GM21381 (cell line): ENCODE measurements at regions not wholly inside any gene's neighbourhood (a gene's known extent, or its start where the extent isn't known, plus 50 kb on each side); places are given as distances from the start of the nearest gene placed in this dataset.
"Not testable (repeated sequence)": the region's sequence is repeated elsewhere in the genome, so short reads cannot be mapped to it uniquely, and the experiment has no call there.

ENCODE experiments used
- ATAC-seq: cut with Tn5 transposase; IDR thresholded peaks from one replicate; pipeline ENCODE4 v1.9.1; 2021; ENCODE audit warnings: mild to moderate bottlenecking, moderate library complexity; ENCODE audit not compliant: unreplicated experiment

GRCh38 chr14:85892251-85892650, 362.3 kb downstream of the FLRT2 start:
- ATAC-seq, result no peak

- no peak for ATAC-seq
Measured at GRCh38 chr14:85883966-85884365, 354.0 kb downstream of the FLRT2 start.

DNA sequence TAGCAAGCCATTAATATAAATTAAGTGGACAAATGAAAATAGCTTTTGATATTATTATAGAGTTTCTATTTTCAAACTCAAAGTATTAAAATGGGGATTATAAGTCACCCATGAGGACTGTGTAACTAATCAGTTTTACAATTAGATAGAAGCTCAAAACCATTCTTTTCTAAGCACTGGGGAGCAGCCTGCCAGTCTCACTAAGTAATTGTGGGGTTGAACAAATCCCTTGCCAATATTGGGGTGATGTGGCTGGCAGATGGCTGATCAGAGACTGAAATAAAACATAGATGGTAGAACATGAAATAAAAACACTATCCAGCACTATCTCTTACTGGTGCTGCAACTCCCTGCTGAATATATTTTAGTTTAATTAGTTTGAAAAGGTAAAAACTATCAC, 353.2 kb downstream of the FLRT2 start:
- no peak for ATAC-seq

DNA sequence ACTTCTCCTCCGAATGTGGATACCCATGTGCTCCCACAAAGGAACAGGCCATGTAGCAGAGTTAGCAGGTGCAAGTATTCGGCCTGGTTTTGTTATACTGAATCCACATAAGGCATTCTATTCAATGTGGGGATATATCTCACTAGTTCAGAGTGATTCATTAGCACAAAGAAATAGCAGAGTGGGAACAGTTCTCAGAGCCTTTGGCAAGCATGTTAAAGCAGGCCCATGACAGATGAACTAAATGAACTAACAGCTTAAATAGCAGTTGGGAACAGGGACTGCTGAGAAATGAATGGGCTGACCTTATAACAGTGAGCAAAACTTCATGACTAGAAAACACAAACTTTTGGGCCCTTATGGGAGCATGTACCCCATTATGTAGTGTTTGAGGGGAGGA, 352.0 kb downstream of the FLRT2 start:
- no peak for ATAC-seq

GRCh38 chr14:85878874-85879273, 348.9 kb downstream of the FLRT2 start:
- no peak for ATAC-seq

- ATAC-seq, result no peak
Measured at GRCh38 chr14:85873006-85873405, 343.1 kb downstream of the FLRT2 start.

DNA sequence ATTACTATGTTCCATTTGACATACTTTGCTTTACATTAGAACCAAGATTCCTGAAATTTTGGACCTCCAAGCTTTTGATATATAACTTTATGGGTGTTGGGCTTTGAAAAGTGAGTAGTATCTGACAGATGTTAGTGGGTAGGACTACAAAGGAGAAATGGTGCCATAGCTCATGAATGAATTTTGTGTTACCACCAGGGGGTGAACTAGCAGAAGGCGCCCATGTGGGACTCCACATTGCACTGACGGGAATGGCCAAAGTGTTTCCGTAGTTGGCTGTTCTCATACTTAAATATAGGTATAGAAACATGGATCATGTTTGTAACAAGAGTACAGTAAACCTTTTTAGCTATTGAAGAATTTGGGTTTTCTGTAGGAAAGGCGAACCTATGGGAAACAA, 337.5 kb downstream of the FLRT2 start:
- no peak for ATAC-seq

DNA sequence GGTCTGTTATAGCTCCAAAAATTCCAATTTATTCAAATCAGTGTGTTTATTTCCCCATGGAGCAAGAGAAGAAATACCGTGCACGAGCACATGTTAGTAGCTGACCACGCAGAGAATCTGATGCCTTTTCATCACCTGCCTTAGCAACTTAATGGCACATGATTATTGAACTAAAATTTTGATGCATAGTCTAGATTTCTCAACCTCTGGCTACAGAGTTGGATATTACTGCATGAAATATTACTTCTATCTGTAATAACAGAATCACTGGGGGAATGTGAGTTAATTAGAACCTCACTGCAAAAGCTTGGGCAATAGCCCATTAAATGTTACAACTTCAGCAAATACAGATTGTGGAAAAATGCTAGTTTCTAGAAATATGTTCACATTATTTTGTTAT, 335.8 kb downstream of the FLRT2 start:
- ATAC-seq, result no peak

DNA sequence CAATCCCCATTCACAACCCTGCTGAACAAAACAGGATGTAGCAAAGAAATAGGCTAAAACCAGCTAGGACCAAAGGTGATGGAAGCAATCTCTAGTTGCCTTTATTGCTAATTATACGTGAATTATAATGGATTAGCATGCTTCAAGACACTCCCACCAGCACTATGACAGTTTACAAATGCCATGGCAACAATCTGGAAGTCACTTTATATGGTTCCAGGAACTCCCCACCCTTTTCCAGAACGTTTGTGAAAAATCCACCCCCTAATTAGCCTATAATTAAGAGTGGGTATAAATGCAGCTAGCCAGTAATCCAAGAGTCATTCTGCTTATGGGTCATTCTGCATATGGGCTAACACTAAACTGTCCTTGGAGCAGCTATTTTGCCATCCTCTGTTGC, 328.7 kb downstream of the FLRT2 start:
- no peak for ATAC-seq

DNA sequence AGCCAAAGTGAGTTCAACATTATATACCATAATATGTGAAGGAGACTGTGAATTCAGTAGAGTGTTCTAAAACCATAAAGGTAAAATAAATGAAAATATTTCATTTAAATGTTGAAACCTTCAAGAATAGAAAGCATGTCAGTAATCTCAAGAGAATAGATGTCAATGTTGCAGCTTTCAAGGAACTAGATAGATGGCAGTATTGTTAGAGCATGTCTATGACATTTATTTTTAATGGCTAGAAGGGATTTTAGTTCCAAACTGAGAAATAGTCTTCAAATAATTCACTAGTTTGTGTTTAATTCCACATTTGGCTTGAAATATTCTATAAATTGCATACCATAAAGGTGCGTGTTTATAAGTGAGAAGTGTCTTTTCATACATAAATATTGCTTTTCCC, 326.5 kb downstream of the FLRT2 start:
- ATAC-seq, result no peak

DNA sequence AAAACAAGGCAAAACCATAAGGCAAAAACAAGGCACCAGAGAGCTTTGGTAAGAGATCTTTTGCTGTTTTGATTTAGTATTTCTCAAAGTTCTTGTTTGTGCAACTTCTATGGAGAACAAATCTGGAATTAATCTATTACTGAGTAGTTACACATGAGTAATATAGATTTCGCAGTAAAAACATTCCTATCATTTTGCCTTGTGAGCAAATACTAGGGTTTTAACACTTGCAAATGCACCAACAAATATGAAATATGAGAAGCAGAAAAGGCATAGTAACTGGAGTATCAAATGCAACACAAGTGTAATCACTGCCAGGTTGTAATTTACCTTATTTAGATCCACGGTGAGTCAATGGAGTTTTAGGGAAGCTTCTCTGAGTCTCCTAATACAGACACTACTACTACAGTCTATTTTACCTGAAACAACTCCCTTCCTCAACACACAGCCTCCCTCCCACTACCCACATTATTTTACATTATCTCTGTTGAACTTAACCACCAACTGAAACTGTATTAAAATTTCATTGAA, 324.1 kb downstream of the FLRT2 start:
- no peak for ATAC-seq

DNA sequence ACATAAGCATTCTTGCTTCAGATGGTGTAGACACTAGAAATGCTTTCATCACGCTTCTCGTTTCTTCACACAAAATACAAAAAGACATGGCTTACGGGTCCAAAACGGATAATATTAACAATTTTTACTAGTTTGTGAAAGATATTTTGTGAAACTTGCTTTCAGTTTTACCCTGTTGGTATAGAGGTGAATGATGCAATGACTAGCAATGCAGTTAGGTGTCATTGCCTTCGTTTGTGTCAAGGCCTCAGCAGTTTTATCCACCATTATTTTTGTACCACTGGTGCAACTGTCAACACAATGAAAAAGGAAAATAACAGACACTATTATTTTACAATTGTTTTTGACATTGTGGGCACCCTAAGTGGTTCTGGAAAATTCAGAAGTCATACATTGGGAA, 323.0 kb downstream of the FLRT2 start:
- ATAC-seq, result no peak

- not testable (repeated sequence) for ATAC-seq
Measured at GRCh38 chr14:85852123-85852522, 322.2 kb downstream of the FLRT2 start.

GRCh38 chr14:85830549-85830948, 300.6 kb downstream of the FLRT2 start:
- ATAC-seq, result not testable (repeated sequence)

DNA sequence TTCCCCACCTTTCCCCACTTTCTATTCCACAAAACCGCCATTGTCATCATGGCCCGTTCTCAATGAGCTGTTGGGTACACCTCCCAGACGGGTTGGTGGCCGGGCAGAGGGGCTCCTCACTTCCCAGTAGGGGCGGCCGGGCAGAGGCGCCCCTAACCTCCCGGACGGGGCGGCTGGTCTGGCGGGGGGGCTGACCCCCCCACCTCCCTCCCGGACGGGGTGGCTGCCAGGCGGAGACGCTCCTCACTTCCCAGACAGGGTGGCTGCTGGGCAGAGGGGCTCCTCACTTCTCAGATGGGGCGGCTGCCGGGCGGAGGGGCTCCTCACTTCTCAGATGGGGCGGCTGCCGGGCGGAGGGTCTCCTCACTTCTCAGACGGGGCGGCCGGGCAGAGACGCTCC, 299.7 kb downstream of the FLRT2 start:
- not testable (repeated sequence) for ATAC-seq

DNA sequence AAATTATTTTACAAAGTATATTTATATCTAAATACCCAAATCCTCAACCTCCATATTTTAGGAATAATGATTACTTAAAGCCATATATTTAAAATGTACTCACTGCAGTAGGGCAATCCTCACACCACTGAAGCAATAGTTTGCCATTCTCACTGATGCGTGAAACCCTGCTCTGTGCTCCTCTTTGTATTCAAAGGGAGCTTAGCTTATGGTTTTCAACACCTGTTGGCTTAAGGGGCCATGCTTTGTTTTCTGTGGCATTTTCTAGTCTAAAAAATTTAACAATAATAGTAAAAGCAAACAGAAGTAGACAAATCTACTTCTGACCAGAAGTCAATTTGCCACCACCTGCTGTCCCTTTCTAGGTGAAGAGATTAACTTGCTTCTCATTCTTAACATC, 294.6 kb downstream of the FLRT2 start:
- ATAC-seq, result no peak

GRCh38 chr14:85822236-85822635, 292.3 kb downstream of the FLRT2 start:
- no peak for ATAC-seq

DNA sequence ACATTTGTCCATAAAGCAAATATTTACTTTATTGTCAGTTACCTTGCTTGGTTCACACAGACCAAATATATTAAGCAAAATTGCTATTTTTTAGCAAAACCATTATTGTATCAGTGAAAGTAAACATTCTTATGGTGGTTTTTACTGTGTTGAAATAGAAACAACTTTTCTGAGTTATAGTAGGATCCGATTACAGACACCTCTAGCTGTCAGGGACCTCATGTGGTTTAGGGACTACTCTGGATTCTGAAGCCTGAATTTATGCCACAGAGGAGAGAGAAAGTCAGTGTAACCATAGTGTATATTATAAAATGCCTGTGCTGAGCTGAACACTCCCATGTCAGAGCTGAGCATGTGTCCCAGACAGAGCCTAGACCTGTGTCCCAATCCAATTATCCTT, 287.5 kb downstream of the FLRT2 start:
- no peak for ATAC-seq

DNA sequence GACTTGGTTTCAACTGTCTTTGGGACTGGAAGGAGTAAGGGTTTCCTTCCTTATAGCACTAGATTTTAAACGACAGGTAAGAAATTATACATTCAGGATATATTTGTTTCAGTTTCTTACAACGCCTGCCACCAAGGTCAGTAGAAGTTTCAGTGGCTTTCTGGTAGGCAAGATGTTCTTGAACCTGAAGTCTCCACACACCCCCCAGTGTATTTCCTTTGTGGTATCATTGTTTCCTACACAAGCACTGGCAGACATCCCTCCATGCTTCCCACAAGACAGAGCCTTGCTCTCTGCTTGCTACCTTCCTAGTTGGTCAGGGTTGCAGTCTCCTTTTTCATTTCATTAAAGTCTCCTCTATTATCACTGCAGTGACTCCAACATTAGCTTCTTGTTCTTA, 283.1 kb downstream of the FLRT2 start:
- no peak for ATAC-seq

DNA sequence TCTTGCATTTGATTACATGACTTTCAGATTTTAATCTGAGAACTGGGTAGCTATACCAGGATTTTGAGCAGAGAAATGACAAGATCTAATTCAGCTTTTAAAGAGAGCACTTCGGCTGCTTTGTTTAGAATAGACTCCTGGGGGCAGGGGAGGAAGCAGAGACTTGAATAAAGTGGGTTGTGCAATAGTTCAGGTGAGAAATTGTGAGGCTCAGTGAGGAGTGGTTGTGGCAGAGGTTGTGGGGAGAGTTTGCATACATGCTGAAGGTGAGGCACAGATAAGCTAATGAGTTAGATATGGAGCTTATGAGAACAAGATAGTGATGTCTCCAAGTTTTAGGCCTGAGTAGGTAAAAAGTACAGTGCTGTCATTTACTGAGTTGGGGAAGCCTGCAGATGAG, 281.4 kb downstream of the FLRT2 start:
- no peak for ATAC-seq

DNA sequence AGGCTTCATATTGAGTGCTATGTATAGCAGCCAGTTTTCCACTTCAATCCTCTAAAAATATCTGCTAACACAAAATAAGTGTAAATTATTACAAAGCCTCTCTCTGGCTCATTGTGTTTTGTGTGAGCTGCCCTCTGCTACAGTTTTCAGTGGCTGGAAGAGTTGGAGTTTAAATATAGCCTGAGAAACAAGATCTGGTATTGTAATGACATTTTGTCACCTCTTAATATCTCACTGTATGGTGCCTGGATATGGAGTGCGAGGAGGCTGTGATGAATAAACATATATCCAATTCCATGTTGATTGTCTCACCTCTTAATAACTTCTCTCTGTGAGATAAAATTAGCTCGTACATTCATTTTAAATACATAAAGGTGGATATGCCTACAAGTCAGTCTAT, 269.7 kb downstream of the FLRT2 start:
- no peak for ATAC-seq

DNA sequence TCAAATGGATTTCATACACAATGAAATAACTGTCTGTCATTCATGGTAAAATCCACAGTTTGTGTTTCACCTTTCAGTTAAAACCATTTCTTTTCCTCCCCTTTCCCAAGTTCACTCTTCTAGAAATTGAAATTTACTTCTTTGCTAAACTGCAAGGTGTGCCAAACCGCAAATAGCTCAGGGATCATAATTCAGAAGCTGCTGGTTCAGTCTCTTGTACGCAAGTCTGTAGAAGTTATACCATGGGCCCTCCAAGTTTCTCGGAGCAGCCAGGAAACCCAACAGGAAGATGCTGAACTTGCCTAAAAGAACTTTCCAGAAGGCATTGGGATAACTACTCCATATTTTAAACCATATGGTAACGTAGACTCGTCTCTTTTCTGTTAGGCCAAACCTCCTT, 268.9 kb downstream of the FLRT2 start:
- ATAC-seq, result no peak

GRCh38 chr14:85793533-85793932, 263.6 kb downstream of the FLRT2 start:
- no peak for ATAC-seq

DNA sequence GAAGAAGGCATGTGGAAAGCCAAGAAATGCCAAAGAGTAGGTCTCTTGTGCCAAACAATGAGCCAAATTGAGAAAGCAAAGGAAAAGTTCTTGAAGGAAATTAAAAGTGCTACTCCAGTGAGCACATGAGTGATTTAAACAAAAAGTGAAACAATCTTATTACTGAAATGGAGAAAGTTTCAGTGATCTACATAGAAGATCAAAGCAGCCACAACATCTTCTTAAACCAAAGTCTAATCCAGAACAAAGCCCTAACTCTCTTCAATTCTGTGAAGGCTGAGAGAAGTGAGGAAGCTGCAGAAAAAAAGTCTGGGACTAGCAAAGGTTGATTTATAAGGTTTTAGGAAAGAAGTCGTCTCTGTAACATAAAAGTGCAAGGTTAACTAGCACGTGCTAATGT, 259.6 kb downstream of the FLRT2 start:
- no peak for ATAC-seq
